Mesenchymal stem cell (in vitro differentiated cells and primary cell): ENCODE measurements at regions not wholly inside any gene's neighbourhood (a gene's known extent, or its start where the extent isn't known, plus 50 kb on each side); places are given as distances from the start of the nearest gene placed in this dataset.
"Not testable (repeated sequence)": the region's sequence is repeated elsewhere in the genome, so short reads cannot be mapped to it uniquely, and the experiment has no call there.

Source experiments
- DNase-seq: peaks from one replicate; pipeline ENCODE4 v3.0.0-alpha.2; 2013
- H2AFZ ChIP-seq: one replicate; pipeline ENCODE4 v1.6.1; 2013; ENCODE audit warnings: low read depth, mild to moderate bottlenecking, control low read depth, inconsistent platforms, low read length, moderate library complexity
- H2AK5ac ChIP-seq: 2 replicates; pipeline ENCODE4 v1.6.1; 2013; ENCODE audit warnings: low read length, moderate library complexity, mild to moderate bottlenecking, inconsistent platforms; ENCODE audit not compliant: severe bottlenecking
- H2BK120ac ChIP-seq: one replicate; pipeline ENCODE4 v1.6.1; 2013; ENCODE audit warnings: low read depth, mild to moderate bottlenecking, inconsistent platforms, low read length, moderate library complexity
- H2BK12ac ChIP-seq, 2 experiments: one replicate each; pipeline ENCODE4 v1.6.1; 2013; ENCODE audit warnings: inconsistent platforms in 2 of 2, low read length in 2 of 2, mild to moderate bottlenecking in 2 of 2, moderate library complexity in 2 of 2, control low read depth in 1 of 2
- H2BK15ac ChIP-seq: one replicate; pipeline ENCODE4 v1.6.1; 2013; ENCODE audit warnings: mild to moderate bottlenecking, low read depth, inconsistent platforms; ENCODE audit not compliant: poor library complexity, severe bottlenecking
- H2BK5ac ChIP-seq: 2 replicates; pipeline ENCODE4 v1.6.1; 2013; ENCODE audit warnings: low read depth, mild to moderate bottlenecking, low read length, control low read depth, inconsistent platforms; ENCODE audit not compliant: poor library complexity, severe bottlenecking
- H3K14ac ChIP-seq, 2 experiments: one replicate each; pipeline ENCODE4 v1.6.1; 2013; ENCODE audit warnings: inconsistent platforms in 2 of 2, low read length in 2 of 2, control low read depth in 1 of 2, mild to moderate bottlenecking in 1 of 2, moderate library complexity in 1 of 2
- H3K18ac ChIP-seq, 2 experiments: one replicate each; pipeline ENCODE4 v1.6.1; 2013; ENCODE audit warnings: inconsistent platforms in 2 of 2, low read length in 2 of 2, control low read depth in 1 of 2, low read depth in 1 of 2, mild to moderate bottlenecking in 1 of 2
- H3K23ac ChIP-seq, 2 experiments: one replicate each; pipeline ENCODE4 v1.6.1; 2013; ENCODE audit warnings: inconsistent platforms in 2 of 2, low read length in 2 of 2, mild to moderate bottlenecking in 2 of 2, moderate library complexity in 2 of 2, control low read depth in 1 of 2
- H3K27ac ChIP-seq: 2 replicates; pipeline ENCODE4 v1.5.1; 2013; ENCODE audit warnings: mild to moderate bottlenecking, moderate library complexity, low read length, control low read depth, inconsistent platforms; ENCODE audit not compliant: poor library complexity, severe bottlenecking
- H3K27me3 ChIP-seq, 2 experiments: 2 replicates each; pipeline versions ENCODE4 v1.6.1 to v1.7.0; 2013; ENCODE audit warnings: low read length in 2 of 2, mild to moderate bottlenecking in 2 of 2, moderate library complexity in 2 of 2, control low read depth in 1 of 2, inconsistent platforms in 1 of 2; ENCODE audit not compliant: control insufficient read depth in 1 of 2, insufficient read depth in 1 of 2
- H3K36me3 ChIP-seq, 2 experiments: 2 replicates each; pipeline versions ENCODE4 v1.6.1 to v1.7.0; 2013; ENCODE audit warnings: low read length in 2 of 2, control low read depth in 1 of 2, inconsistent platforms in 1 of 2, low read depth in 1 of 2, mild to moderate bottlenecking in 1 of 2; ENCODE audit not compliant: insufficient read depth in 2 of 2, control insufficient read depth in 1 of 2
- H3K4ac ChIP-seq, 2 experiments: one replicate each; pipeline ENCODE4 v1.6.1; 2013; ENCODE audit warnings: inconsistent platforms in 2 of 2, low read length in 2 of 2, mild to moderate bottlenecking in 2 of 2, moderate library complexity in 2 of 2, control low read depth in 1 of 2, low read depth in 1 of 2
- H3K4me1 ChIP-seq: 2 replicates; pipeline ENCODE4 v1.6.1; 2013; ENCODE audit warnings: low read depth, low read length, control low read depth; ENCODE audit not compliant: control insufficient read depth, insufficient read depth
- H3K4me2 ChIP-seq: 2 replicates; pipeline ENCODE4 v1.6.1; 2013; ENCODE audit warnings: low read length, mild to moderate bottlenecking, inconsistent platforms; ENCODE audit not compliant: poor library complexity, severe bottlenecking
- H3K4me3 ChIP-seq, 2 experiments: 2 replicates each; pipeline versions ENCODE4 v1.5.1 to v1.7.0; 2013; ENCODE audit warnings: low read length in 2 of 2, mild to moderate bottlenecking in 2 of 2, control low read depth in 1 of 2, low read depth in 1 of 2; ENCODE audit not compliant: insufficient read depth in 1 of 2
- H3K79me1 ChIP-seq: replicated peaks from 2 replicates; pipeline ENCODE4 v1.6.1; 2013; ENCODE audit warnings: mild to moderate bottlenecking, control low read depth, low read length, inconsistent platforms; ENCODE audit not compliant: poor library complexity, severe bottlenecking
- H3K9ac ChIP-seq: 2 replicates; pipeline ENCODE4 v1.7.0; 2013; ENCODE audit warnings: mild to moderate bottlenecking, low read length, moderate library complexity
- H3K9me3 ChIP-seq: 2 replicates; pipeline ENCODE4 v1.7.0; 2013; ENCODE audit warnings: mild to moderate bottlenecking, low read length; ENCODE audit not compliant: control insufficient read depth
- H4K8ac ChIP-seq: one replicate; pipeline ENCODE4 v1.6.1; 2013; ENCODE audit warnings: inconsistent platforms, mild to moderate bottlenecking, low read length, moderate library complexity
- H4K91ac ChIP-seq: one replicate; pipeline ENCODE4 v1.6.1; 2013; ENCODE audit warnings: mild to moderate bottlenecking, low read length, inconsistent platforms
- WGBS: methylation state at CpG from one replicate; pipeline ENCODE4 v1.1.7; 2013; ENCODE audit warnings: mixed read lengths; 5-methylcytosine and 5-hydroxymethylcytosine counted together

- H3K14ac ChIP-seq, H3K23ac ChIP-seq, H3K36me3 ChIP-seq, H3K79me1 ChIP-seq, H2BK15ac ChIP-seq, H3K9ac ChIP-seq, DNase-seq, H3K27ac ChIP-seq, H2BK5ac ChIP-seq, H2BK120ac ChIP-seq, H2AK5ac ChIP-seq, H3K4me2 ChIP-seq, H3K4me3 ChIP-seq, H3K18ac ChIP-seq, H3K4ac ChIP-seq, H3K4me1 ChIP-seq, H4K91ac ChIP-seq, H2AFZ ChIP-seq, H3K27me3 ChIP-seq, H4K8ac ChIP-seq, H2BK12ac ChIP-seq, H3K9me3 ChIP-seq: not testable (repeated sequence)
- WGBS, result 85% methylated on average over 5 of the region's 5 CpGs
Measured at GRCh38 chr10:57885618-57885968, 382.1 kb downstream of the IPMK start.

- H3K23ac ChIP-seq, result no peak overlapping the region
- no peak overlapping the region for H3K14ac ChIP-seq
- no peaks in the 10 kb centered on the region for H3K79me1 ChIP-seq
- H2AK5ac ChIP-seq, result no peak overlapping the region
- no peak overlapping the region for H3K4ac ChIP-seq
- no peak overlapping the region for H2AFZ ChIP-seq
- H2BK5ac ChIP-seq, result no peak overlapping the region
- no peak overlapping the region for H3K9ac ChIP-seq
- no peaks in the 10 kb centered on the region for H3K4me1 ChIP-seq
- no peak overlapping the region for H3K4me2 ChIP-seq
- WGBS, result 60% methylated on average over 1 of the region's 2 CpGs
- H2BK120ac ChIP-seq, result no peak overlapping the region
- H4K91ac ChIP-seq, result no peak overlapping the region
- no peak for DNase-seq
- H3K36me3 ChIP-seq, result no peaks in the 10 kb centered on the region
- no peak overlapping the region for H2BK15ac ChIP-seq
- H3K9me3 ChIP-seq, result no peaks in the 10 kb centered on the region
- H3K4me3 ChIP-seq, result no peak overlapping the region
- H4K8ac ChIP-seq, result no peak overlapping the region
- H3K27ac ChIP-seq, result no peak overlapping the region
- no peaks in the 10 kb centered on the region for H3K27me3 ChIP-seq
- no peak overlapping the region for H2BK12ac ChIP-seq
- no peak overlapping the region for H3K18ac ChIP-seq
Measured at GRCh38 chr10:57884965-57885617, 382.6 kb downstream of the IPMK start.

- no peaks in the 10 kb centered on the region for H3K27me3 ChIP-seq
- no peaks in the 10 kb centered on the region for H3K36me3 ChIP-seq
- H3K4me3 ChIP-seq, result no peak overlapping the region
- no peak overlapping the region for H3K4ac ChIP-seq
- H2AFZ ChIP-seq, result no peak overlapping the region
- H3K4me2 ChIP-seq, result no peak overlapping the region
- H3K23ac ChIP-seq, result no peak overlapping the region
- no peaks in the 10 kb centered on the region for H3K4me1 ChIP-seq
- no peak overlapping the region for H2BK15ac ChIP-seq
- no peak overlapping the region for H2BK12ac ChIP-seq
- no peak overlapping the region for H2BK120ac ChIP-seq
- H4K91ac ChIP-seq, result no peak overlapping the region
- no peak for DNase-seq
- H3K27ac ChIP-seq, result no peak overlapping the region
- no peak overlapping the region for H3K18ac ChIP-seq
- H2BK5ac ChIP-seq, result no peak overlapping the region
- H3K9ac ChIP-seq, result no peak overlapping the region
- H3K9me3 ChIP-seq, result no peaks in the 10 kb centered on the region
- no peak overlapping the region for H2AK5ac ChIP-seq
- no CpG with 5 or more reads among the region's 2 CpGs for WGBS
- H3K14ac ChIP-seq, result no peak overlapping the region
- H4K8ac ChIP-seq, result no peak overlapping the region
- H3K79me1 ChIP-seq, result no peaks in the 10 kb centered on the region
Measured at GRCh38 chr10:57884407-57884806, 383.3 kb downstream of the IPMK start.

- no peak overlapping the region for H4K91ac ChIP-seq
- DNase-seq, result no peak
- no peak overlapping the region for H2BK15ac ChIP-seq
- no CpG with 5 or more reads among the region's 1 CpG for WGBS
- H2BK120ac ChIP-seq, result no peak overlapping the region
- H3K79me1 ChIP-seq, result no peaks in the 10 kb centered on the region
- no peaks in the 10 kb centered on the region for H3K4me1 ChIP-seq
- no peak overlapping the region for H3K18ac ChIP-seq
- no peak overlapping the region for H2AK5ac ChIP-seq
- H3K4me3 ChIP-seq, result no peak overlapping the region
- H2AFZ ChIP-seq, result no peak overlapping the region
- H3K4me2 ChIP-seq, result no peak overlapping the region
- H3K9ac ChIP-seq, result no peak overlapping the region
- no peaks in the 10 kb centered on the region for H3K27me3 ChIP-seq
- no peak overlapping the region for H3K23ac ChIP-seq
- no peaks in the 10 kb centered on the region for H3K9me3 ChIP-seq
- H4K8ac ChIP-seq, result no peak overlapping the region
- H3K36me3 ChIP-seq, result no peaks in the 10 kb centered on the region
- no peak overlapping the region for H2BK5ac ChIP-seq
- no peak overlapping the region for H3K14ac ChIP-seq
- H2BK12ac ChIP-seq, result no peak overlapping the region
- H3K27ac ChIP-seq, result no peak overlapping the region
- H3K4ac ChIP-seq, result no peak overlapping the region
Measured at GRCh38 chr10:57880446-57881227, 387.1 kb downstream of the IPMK start.
